IMR-90 (cell line): ENCODE measurements at regions not wholly inside any gene's neighbourhood (a gene's known extent, or its start where the extent isn't known, plus 50 kb on each side); places are given as distances from the start of the nearest gene placed in this dataset.
"Not testable (repeated sequence)": the region's sequence is repeated elsewhere in the genome, so short reads cannot be mapped to it uniquely, and the experiment has no call there.

Experiments
- ATAC-seq: fragments of 200-7000 bp; cut with Tn5 transposase; 2 replicates; pipeline ENCODE4 v1.9.1; 2020; ENCODE audit warnings: low read depth, mild to moderate bottlenecking, moderate library complexity
- BruUV-seq: library from RNA; stranded (reverse); fragments of 400-500 nt; replicated peaks from 2 replicates; lab custom pipeline; 2021; lab: Mats Ljungman, UMichigan
- CTCF ChIA-PET: fragments of 300-600 bp; formaldehyde crosslinking; extraction: SDS; loops from one replicate; lab custom pipeline; 2021; ENCODE audit warnings: antibody characterized with exemption; lab: Yijun Ruan, JAX
- POLR2A ChIA-PET: fragments of 300-600 bp; sonication (Branson Sonifier 250); formaldehyde crosslinking; loops from one replicate; lab custom pipeline; 2022; ENCODE audit warnings: antibody characterized with exemption; ENCODE audit not compliant: unreplicated experiment; lab: Charles Lee
- DNase-seq: peaks from one replicate; pipeline ENCODE4 v3.0.0; 2013
- H2AFZ ChIP-seq: replicated peaks from 2 replicates; pipeline ENCODE3; 2013; ENCODE audit warnings: low read length, mild to moderate bottlenecking; ENCODE audit not compliant: poor library complexity
- H2AK5ac ChIP-seq: 2 replicates; pipeline ENCODE4 v1.6.1; 2013; ENCODE audit warnings: low read depth, low read length, inconsistent platforms
- H2AK9ac ChIP-seq: replicated peaks from 2 replicates; pipeline ENCODE3; 2013; ENCODE audit warnings: mild to moderate bottlenecking, low read depth, low read length, moderate library complexity; ENCODE audit not compliant: poor library complexity
- H2BK120ac ChIP-seq: 2 replicates; pipeline ENCODE4 v1.6.1; 2013; ENCODE audit warnings: low read depth, low read length, inconsistent platforms
- H2BK15ac ChIP-seq: 3 replicates; pipeline ENCODE4 v1.6.1; 2013; ENCODE audit warnings: low read depth, low read length, inconsistent platforms
- H2BK20ac ChIP-seq: 2 replicates; pipeline ENCODE4 v1.6.1; 2013; ENCODE audit warnings: low read depth, mild to moderate bottlenecking, inconsistent platforms, low read length, moderate library complexity
- H2BK5ac ChIP-seq: 2 replicates; pipeline ENCODE4 v1.6.1; 2013; ENCODE audit warnings: mild to moderate bottlenecking, low read depth, low read length, inconsistent platforms; ENCODE audit not compliant: poor library complexity, severe bottlenecking
- H3K14ac ChIP-seq: replicated peaks from 2 replicates; pipeline ENCODE4 v1.6.1; 2013; ENCODE audit warnings: low read depth, low read length, inconsistent platforms
- H3K18ac ChIP-seq: 2 replicates; pipeline ENCODE4 v1.6.1; 2013; ENCODE audit warnings: low read depth, low read length, control low read depth
- H3K23ac ChIP-seq: 2 replicates; pipeline ENCODE4 v1.6.1; 2013; ENCODE audit warnings: low read depth, low read length, inconsistent platforms
- H3K27ac ChIP-seq: 2 replicates; pipeline ENCODE4 v1.5.1; 2013; ENCODE audit warnings: mild to moderate bottlenecking, control low read depth, low read length; ENCODE audit not compliant: insufficient read depth
- H3K27me3 ChIP-seq: 2 replicates; pipeline ENCODE4 v1.6.1; 2013; ENCODE audit warnings: low read length; ENCODE audit not compliant: control insufficient read depth, insufficient read depth
- H3K36me3 ChIP-seq: 2 replicates; pipeline ENCODE4 v1.6.1; 2013; ENCODE audit warnings: low read length, mixed read lengths; ENCODE audit not compliant: control insufficient read depth, insufficient read depth
- H3K4ac ChIP-seq: 2 replicates; pipeline ENCODE4 v1.6.1; 2013; ENCODE audit warnings: low read depth, low read length, inconsistent platforms
- H3K4me1 ChIP-seq: 2 replicates; pipeline ENCODE4 v1.6.1; 2013; ENCODE audit warnings: low read length, mixed read lengths; ENCODE audit not compliant: control insufficient read depth, insufficient read depth
- H3K4me2 ChIP-seq: 2 replicates; pipeline ENCODE4 v1.6.1; 2013; ENCODE audit warnings: low read depth, mild to moderate bottlenecking, control low read depth, low read length, moderate library complexity
- H3K4me3 ChIP-seq: 2 replicates; pipeline ENCODE4 v1.5.1; 2013; ENCODE audit warnings: low read depth, mild to moderate bottlenecking, control low read depth, low read length, moderate library complexity; ENCODE audit not compliant: insufficient read depth
- H3K56ac ChIP-seq: 2 replicates; pipeline ENCODE4 v1.6.1; 2013; ENCODE audit warnings: low read length, inconsistent platforms; ENCODE audit not compliant: insufficient read depth; ENCODE audit errors: extremely low read depth
- H3K79me1 ChIP-seq, 2 experiments: 2 replicates each; pipeline ENCODE4 v1.6.1; 2013; ENCODE audit warnings: low read length in 2 of 2, inconsistent platforms in 1 of 2, low read depth in 1 of 2
- H3K9ac ChIP-seq: 2 replicates; pipeline ENCODE4 v1.6.1; 2013; ENCODE audit warnings: low read depth, low read length, control low read depth
- H3K9me1 ChIP-seq: 2 replicates; pipeline ENCODE4 v1.6.1; 2013; ENCODE audit warnings: low read length, inconsistent platforms; ENCODE audit not compliant: insufficient read depth
- H3K9me3 ChIP-seq: 2 replicates; pipeline ENCODE4 v1.6.1; 2013; ENCODE audit warnings: low read length; ENCODE audit not compliant: control insufficient read depth, insufficient read depth
- H4K20me1 ChIP-seq: 2 replicates; pipeline ENCODE4 v1.6.1; 2013; ENCODE audit warnings: low read length, inconsistent platforms; ENCODE audit not compliant: insufficient read depth
- H4K5ac ChIP-seq: 2 replicates; pipeline ENCODE4 v1.6.1; 2013; ENCODE audit warnings: mild to moderate bottlenecking, low read depth, low read length, control low read depth
- H4K8ac ChIP-seq, 2 experiments: 2 replicates each; pipeline ENCODE4 v1.6.1; 2013; ENCODE audit warnings: low read depth in 2 of 2, low read length in 2 of 2, control low read depth in 1 of 2, inconsistent platforms in 1 of 2
- H4K91ac ChIP-seq: 2 replicates; pipeline ENCODE4 v1.6.1; 2013; ENCODE audit warnings: low read depth, low read length, inconsistent platforms; ENCODE audit not compliant: insufficient read depth
- BHLHE40 ChIP-seq: fragments of 150-350 bp; IDR thresholded peaks from 2 replicates; pipeline ENCODE4 v1.6.1; 2016; ENCODE audit warnings: mild to moderate bottlenecking, low read depth, low read length
- FOS ChIP-seq: fragments of 150-350 bp; IDR thresholded peaks from 2 replicates; pipeline ENCODE4 v1.6.1; 2016; ENCODE audit warnings: low read depth, low read length
- MAFK ChIP-seq: IDR thresholded peaks from 2 replicates; pipeline ENCODE4 v1.6.1; 2012; ENCODE audit warnings: low read depth, low read length, improper control_type of control experiment
- NFE2L2 ChIP-seq: fragments of 150-350 bp; IDR thresholded peaks from 2 replicates; pipeline ENCODE4 v1.6.1; 2016; ENCODE audit warnings: low read depth, mild to moderate bottlenecking, low read length
- POLR2A ChIP-seq: IDR thresholded peaks from 2 replicates; pipeline ENCODE4 v1.6.1; 2012; ENCODE audit warnings: mild to moderate bottlenecking, low read depth, low read length
- RFX5 ChIP-seq: IDR thresholded peaks from 2 replicates; pipeline ENCODE4 v1.8.0; 2012; ENCODE audit warnings: low read depth, mild to moderate bottlenecking, low read length, moderate library complexity
- USF2 ChIP-seq: fragments of 150-350 bp; IDR thresholded peaks from 2 replicates; pipeline ENCODE4 v1.6.1; 2017; ENCODE audit warnings: mild to moderate bottlenecking, antibody characterized with exemption, low read length, low read depth
- WGBS, 2 experiments: methylation state at CpG; one replicate each; pipeline versions ENCODE4 v1.1.5 to v1.1.7; 2013; ENCODE audit warnings: missing lambda C conversion rate in 2 of 2; ENCODE audit not compliant: insufficient read length in 1 of 2; ENCODE audit errors: extremely low coverage in 2 of 2; 5-methylcytosine and 5-hydroxymethylcytosine counted together
- dilution Hi-C: fragments of 300-500 bp; cut with HindIII; formaldehyde crosslinking; loops from one replicate; pipeline ENCODE4 v1.14.3; 2018; ENCODE audit warnings: low sequenced_read_pairs; ENCODE audit not compliant: unreplicated experiment
- in situ Hi-C: fragments of 300-500 bp; cut with MboI; formaldehyde crosslinking; loops from 3 replicates; pipeline ENCODE4 v1.14.3; 2019; ENCODE audit warnings: low sequenced_read_pairs, inconsistent platforms, mixed read lengths
- intact Hi-C: fragments of 100-400 bp; cut with micrococcal nuclease; formaldehyde crosslinking; loops from 2 replicates; pipeline ENCODE4 v1.10.0; 2022

GRCh38 chr13:44313674-44314073 is 60.0 kb upstream of the SERP2 start:
- intact Hi-C loops, result no loop called here
- Histone ChIP-seq H3K4me2 (peak overlapping the region; percentile 38; the same call in 1 of the 2 replicates), H3K18ac (peak overlapping the region; percentile 25; the same call in 1 of the 2 replicates), H2BK15ac (peak overlapping the region; percentile 22; the same call in 1 of the 3 replicates), H3K9ac (no peak overlapping the region), H2AK5ac (0 out of 2 replicates have a peak overlapping the region, but pooled peaks have one; percentile 5), H3K4ac (peak overlapping the region; percentile 49), H4K8ac (peak overlapping the region in 1 of 2 experiments; percentile 55; a peak in 2 of 4 replicates), H2BK120ac (peak overlapping the region; percentile 58), H4K5ac (no peak overlapping the region), H3K23ac (peak overlapping the region; percentile 10; the same call in 1 of the 2 replicates), H3K27ac (peak overlapping the region; percentile 42), H3K27me3 (no peaks in the 10 kb centered on the region), H3K9me1 (peaks cover 14% of the 10 kb centered on the region), H3K14ac (peak overlapping the region; percentile 76), H2BK20ac (peak overlapping the region; percentile 66), H4K20me1 (peaks cover 3% of the 10 kb centered on the region; the same call in 1 of the 2 replicates), H4K91ac (no peak overlapping the region; the same call in 1 of the 2 replicates), H3K36me3 (no peaks in the 10 kb centered on the region), H2AFZ (no peak overlapping the region), H2BK5ac (peak overlapping the region; percentile 76), H2AK9ac (no peak overlapping the region), H3K9me3 (no peaks in the 10 kb centered on the region), H3K4me1 (peaks cover 22% of the 10 kb centered on the region), H3K79me1 (no peaks in the 10 kb centered on the region), H3K56ac (peak overlapping the region; percentile 56), H3K4me3 (no peak overlapping the region)
- ATAC-seq, result peak; percentile 44
- in situ Hi-C loops, result no loop called here
- dilution Hi-C loops, result no loop called here
- BruUV-seq, result no TSS peak
- WGBS, 2 experiments, result no CpG with 5 or more reads among the region's 2 CpGs
- TF ChIP-seq MAFK, result no peak
- TF ChIP-seq FOS, result peak; percentile 64
- no peak for TF ChIP-seq RFX5
- peak; percentile 88 for TF ChIP-seq BHLHE40
- peak; percentile 13; the same call in 1 of the 2 replicates for TF ChIP-seq POLR2A
- peak; percentile 63 for TF ChIP-seq USF2
- no peak for TF ChIP-seq NFE2L2
- ChIA-PET POLR2A (no interaction called here), CTCF (no interaction called here)
- peak; percentile 91 for DNase-seq

GRCh38 chr13:44314160-44314559 is 59.5 kb upstream of the SERP2 start:
- in situ Hi-C loops, H2AFZ ChIP-seq, H3K27me3 ChIP-seq, H3K79me1 ChIP-seq, H4K5ac ChIP-seq, DNase-seq, H3K36me3 ChIP-seq, H3K4me2 ChIP-seq, H3K27ac ChIP-seq, H3K23ac ChIP-seq, H3K56ac ChIP-seq, ATAC-seq, CTCF ChIA-PET, intact Hi-C loops, H3K4me3 ChIP-seq, dilution Hi-C loops, H4K20me1 ChIP-seq, H3K9ac ChIP-seq, H4K91ac ChIP-seq, H3K9me3 ChIP-seq, POLR2A ChIA-PET, BruUV-seq, H2AK9ac ChIP-seq: not testable (repeated sequence)
- H3K4ac ChIP-seq, result peak overlapping the region; percentile 49; the same call in 1 of the 2 replicates
- peak overlapping the region in 1 of 2 experiments; percentile 55; a peak in 1 of 4 replicates for H4K8ac ChIP-seq
- H2BK15ac ChIP-seq, result peak overlapping the region; percentile 55; the same call in 1 of the 3 replicates
- 100% methylated on average over 1 of the region's 4 CpGs; no CpG with 5 or more reads in 1 of the 2 experiments for WGBS, 2 experiments
- H3K18ac ChIP-seq, result peak overlapping the region; percentile 34; the same call in 1 of the 2 replicates
- H3K4me1 ChIP-seq, result peaks cover 22% of the 10 kb centered on the region
- H3K9me1 ChIP-seq, result peaks cover 14% of the 10 kb centered on the region
- H2BK20ac ChIP-seq, result peak overlapping the region; percentile 66
- H3K14ac ChIP-seq, result peak overlapping the region; percentile 76
- H2BK120ac ChIP-seq, result peak overlapping the region; percentile 58; the same call in 1 of the 2 replicates
- H2BK5ac ChIP-seq, result peak overlapping the region; percentile 76
- peak overlapping the region; percentile 76; the same call in 1 of the 2 replicates for H2AK5ac ChIP-seq
